ENCODE measurements at regions not wholly inside any gene's neighbourhood (a gene's known extent, or its start where the extent isn't known, plus 50 kb on each side); places are given as distances from the start of the nearest gene placed in this dataset.

- no peak for TF ChIP-seq ZBTB21 (CRISPR knock-in tag; IDR thresholded peaks at IDR 0.05; ENCODE audit: borderline replicate concordance)
- no peak for TF ChIP-seq ZNF219 (CRISPR knock-in tag; IDR thresholded peaks at IDR 0.05; ENCODE audit: borderline replicate concordance)
- no peak for TF ChIP-seq TCF7 (CRISPR knock-in tag; IDR thresholded peaks at IDR 0.05; ENCODE audit: low read depth)
- TF ChIP-seq JUN (CRISPR knock-in tag; IDR thresholded peaks at IDR 0.05): no peak
- no peak for TF ChIP-seq FOXP4 (CRISPR knock-in tag; IDR thresholded peaks at IDR 0.05)
- no peak for TF ChIP-seq NFATC4 (CRISPR knock-in tag; IDR thresholded peaks at IDR 0.05)
- no peak for TF ChIP-seq NFYB (CRISPR knock-in tag; conservative IDR thresholded peaks at IDR 0.05; ENCODE audit: low read depth)
- TF ChIP-seq ZNF317 (CRISPR knock-in tag; IDR thresholded peaks at IDR 0.05; ENCODE audit: borderline replicate concordance, low read depth): no peak
Measured at GRCh38 chr4:11132478-11132877, 296.2 kb downstream of the HS3ST1 start (continued).

- H3K27ac Mint-ChIP-seq: no peak overlapping the region
- H3K4me3 Mint-ChIP-seq: no peak overlapping the region
- DNase-seq (ENCODE audit: low spot score) (no peak), ATAC-seq (no peak)
- H3K9me3 Mint-ChIP-seq: peaks cover 76% of the 10 kb centered on the region
- no peak for TF ChIP-seq E2F5 (CRISPR knock-in tag; IDR thresholded peaks at IDR 0.05)
- TF ChIP-seq ZSCAN18 (CRISPR knock-in tag; IDR thresholded peaks at IDR 0.05): no peak
- TF ChIP-seq RORB (CRISPR knock-in tag; IDR thresholded peaks at IDR 0.05): no peak
- TF ChIP-seq MAX (CRISPR knock-in tag; IDR thresholded peaks at IDR 0.05): no peak
- peaks cover 65% of the 10 kb centered on the region for H3K36me3 Mint-ChIP-seq
- ChIA-PET CTCF (no interaction called here), POLR2A (no interaction called here)
- peaks cover 9% of the 10 kb centered on the region for H3K27me3 Mint-ChIP-seq (ENCODE audit: low read depth)
- H3K4me1 Mint-ChIP-seq: no peaks in the 10 kb centered on the region
Measured at GRCh38 chr4:11131491-11131890, 297.2 kb downstream of the HS3ST1 start.

GRCh38 chr4:11130195-11130970 lies 298.3 kb downstream of the HS3ST1 start:
- no peak overlapping the region for H3K27ac Mint-ChIP-seq
- peaks cover 74% of the 10 kb centered on the region for H3K9me3 Mint-ChIP-seq
- TF ChIP-seq JUN (CRISPR knock-in tag; IDR thresholded peaks at IDR 0.05) (no peak), NFYB (CRISPR knock-in tag; conservative IDR thresholded peaks at IDR 0.05; ENCODE audit: low read depth) (no peak), ATF2 (CRISPR knock-in tag; IDR thresholded peaks at IDR 0.05; ENCODE audit: borderline replicate concordance, low read depth) (no peak), MYBL2 (CRISPR knock-in tag; IDR thresholded peaks at IDR 0.05) (no peak), ESRRA (CRISPR knock-in tag; IDR thresholded peaks at IDR 0.05; ENCODE audit: borderline replicate concordance) (no peak), NFE2L1 (CRISPR knock-in tag; IDR thresholded peaks at IDR 0.05) (no peak)
- ChIA-PET POLR2A (no interaction called here), CTCF (no interaction called here)
- no peak for ATAC-seq
- H3K36me3 Mint-ChIP-seq: peaks cover 72% of the 10 kb centered on the region
- H3K27me3 Mint-ChIP-seq (ENCODE audit: low read depth): peaks cover 14% of the 10 kb centered on the region
- H3K4me3 Mint-ChIP-seq: no peak overlapping the region
- no peak for DNase-seq (ENCODE audit: low spot score)
- no peaks in the 10 kb centered on the region for H3K4me1 Mint-ChIP-seq
